ENCODE measurements at regions not wholly inside any gene's neighbourhood (a gene's known extent, or its start where the extent isn't known, plus 50 kb on each side); places are given as distances from the start of the nearest gene placed in this dataset.

GRCh38 chr10:104584541-104584940 is 56.5 kb upstream of the SORCS3 start:
- no peak for TF ChIP-seq POLR2AphosphoS5 (IDR thresholded peaks at IDR 0.05)
- TF ChIP-seq EP300 (IDR thresholded peaks at IDR 0.05): no peak
- TF ChIP-seq POLR2A (IDR thresholded peaks at IDR 0.05): no peak
- no peak for TF ChIP-seq CTCF (IDR thresholded peaks at IDR 0.05)
- H3K4me1 ChIP-seq: peaks cover 0 to 5% (median 0%) of the 10 kb centered on the region in 4 donors
- H3K36me3 ChIP-seq: no peaks in the 10 kb centered on the region
- H3K4me3 ChIP-seq: no peak overlapping the region
- intact Hi-C loops (cut with DNase I): no loop called here
- no peak for DNase-seq
- H3K27me3 ChIP-seq: peaks cover 0 to 20% (median 0%) of the 10 kb centered on the region in 3 donors
- WGBS, 2 donors: 63 to 76% methylated on average over 7 of the region's 7 CpGs
- H3K9me3 ChIP-seq: no peaks in the 10 kb centered on the region
- no peak overlapping the region for H3K27ac ChIP-seq

GRCh38 chr10:104587751-104588150 is 53.3 kb upstream of the SORCS3 start:
- TF ChIP-seq EP300 (IDR thresholded peaks at IDR 0.05): no peak
- TF ChIP-seq POLR2A (IDR thresholded peaks at IDR 0.05): no peak
- TF ChIP-seq CTCF (IDR thresholded peaks at IDR 0.05): no peak
- TF ChIP-seq POLR2AphosphoS5 (IDR thresholded peaks at IDR 0.05): no peak
- Histone ChIP-seq H3K4me1 (no peaks in the 10 kb centered on the region), H3K9me3 (no peaks in the 10 kb centered on the region), H3K36me3 (no peaks in the 10 kb centered on the region), H3K27ac (no peak overlapping the region), H3K27me3 (no peaks in the 10 kb centered on the region), H3K4me3 (no peak overlapping the region)
- intact Hi-C loops (cut with DNase I): no loop called here
- no peak for DNase-seq
- WGBS, 2 donors: 59 to 83% methylated on average over 2 of the region's 2 CpGs

DNA sequence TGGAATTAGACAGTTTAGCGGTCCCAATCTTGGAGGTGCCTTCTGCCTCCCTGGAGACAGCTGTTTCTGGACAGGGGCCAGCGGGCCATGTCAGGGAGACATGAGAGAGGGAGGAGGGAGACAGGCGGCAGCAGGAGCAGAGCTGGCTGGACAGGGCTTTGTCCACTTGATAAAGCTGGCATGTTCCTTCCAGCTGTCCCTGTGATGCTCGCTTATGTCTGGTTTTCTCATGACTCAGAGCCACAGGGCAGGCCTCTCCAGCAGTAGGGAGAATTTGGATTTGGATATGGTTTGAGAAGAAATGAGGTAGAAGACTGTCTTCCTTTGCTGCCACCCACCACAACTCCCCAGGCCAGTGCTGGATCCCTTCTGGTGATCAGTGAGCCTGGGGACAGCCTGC is 51.7 kb upstream of the SORCS3 start:
- DNase-seq: no peak
- Histone ChIP-seq H3K4me1 (no peaks in the 10 kb centered on the region), H3K36me3 (no peaks in the 10 kb centered on the region), H3K27ac (no peak overlapping the region), H3K9me3 (no peaks in the 10 kb centered on the region), H3K27me3 (no peaks in the 10 kb centered on the region), H3K4me3 (no peak overlapping the region)
- 66 to 75% methylated on average over 4 of the region's 4 CpGs for WGBS, 2 donors
- intact Hi-C loops (cut with DNase I): no loop called here
- TF ChIP-seq EP300 (IDR thresholded peaks at IDR 0.05) (no peak), CTCF (IDR thresholded peaks at IDR 0.05) (no peak), POLR2A (IDR thresholded peaks at IDR 0.05) (no peak), POLR2AphosphoS5 (IDR thresholded peaks at IDR 0.05) (no peak)

DNA sequence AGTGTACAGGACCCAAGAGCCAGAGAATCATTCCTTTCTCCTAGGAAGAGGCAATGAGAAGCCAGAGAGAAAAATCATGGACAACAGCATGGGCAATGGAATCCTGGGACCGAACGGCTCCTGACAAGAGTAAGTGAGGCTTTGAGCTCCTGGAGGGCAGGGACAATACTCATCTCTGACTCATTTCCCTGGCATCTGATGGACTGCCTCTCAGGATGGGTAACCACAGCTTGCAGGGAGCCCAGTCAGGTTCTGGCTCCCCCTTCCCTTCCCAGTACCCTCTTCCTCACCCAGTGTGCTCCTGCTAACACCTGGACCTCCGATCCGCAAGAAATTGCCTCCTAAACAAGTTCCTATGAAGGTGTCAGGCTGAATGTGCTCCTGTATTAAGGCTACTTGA is 51.2 kb upstream of the SORCS3 start:
- Histone ChIP-seq H3K27me3 (no peaks in the 10 kb centered on the region), H3K4me1 (no peaks in the 10 kb centered on the region), H3K27ac (no peak overlapping the region), H3K9me3 (no peaks in the 10 kb centered on the region), H3K4me3 (no peak overlapping the region), H3K36me3 (no peaks in the 10 kb centered on the region)
- no peak for TF ChIP-seq POLR2AphosphoS5 (IDR thresholded peaks at IDR 0.05)
- TF ChIP-seq CTCF (IDR thresholded peaks at IDR 0.05): no peak
- DNase-seq: no peak
- intact Hi-C loops (cut with DNase I): no loop called here
- WGBS, 2 donors: 87 to 88% methylated on average over 4 of the region's 4 CpGs
